Putamen (tissue), 1 donor: ENCODE measurements at regions not wholly inside any gene's neighbourhood (a gene's known extent, or its start where the extent isn't known, plus 50 kb on each side); places are given as distances from the start of the nearest gene placed in this dataset.

Experiments
- DNase-seq: peaks from one replicate; pipeline ENCODE4 v3.0.0-alpha.2; 2016; ENCODE audit warnings: low spot score

DNA sequence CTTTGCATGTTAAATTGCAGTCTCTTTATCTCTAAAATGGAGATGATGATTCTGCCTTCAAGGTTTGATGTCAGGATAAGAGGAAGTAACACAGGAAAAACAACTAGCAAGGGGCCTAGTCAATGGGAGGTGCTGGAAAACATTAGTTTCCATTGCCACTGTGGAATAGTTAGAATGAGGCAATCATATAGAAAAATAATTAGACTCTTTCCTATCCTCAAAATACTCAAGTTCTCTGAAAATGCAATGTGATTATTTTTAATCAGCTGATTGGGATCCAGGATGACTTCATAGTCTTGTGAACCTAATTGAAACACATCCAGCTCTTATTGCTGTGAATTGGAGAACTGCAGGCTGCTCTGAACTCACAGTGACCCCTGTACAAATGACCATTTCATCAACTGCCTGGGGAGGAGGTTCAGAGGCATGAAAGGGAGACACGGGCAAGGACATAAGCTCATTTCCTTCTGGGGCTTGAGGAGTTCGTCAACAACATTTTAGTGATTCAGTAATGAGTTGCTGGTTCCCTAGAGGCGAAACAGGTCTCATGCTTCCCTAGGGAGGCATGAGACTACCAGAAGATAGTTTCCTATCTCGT is 422.5 kb downstream of the LPIN1 start:
- DNase-seq, result no peak

- peak; percentile 37 for DNase-seq
Observed at GRCh38 chr2:12169721-12170120, 423.3 kb downstream of the LPIN1 start.

GRCh38 chr2:12170121-12170520 is 423.7 kb downstream of the LPIN1 start:
- DNase-seq, result no peak

DNA sequence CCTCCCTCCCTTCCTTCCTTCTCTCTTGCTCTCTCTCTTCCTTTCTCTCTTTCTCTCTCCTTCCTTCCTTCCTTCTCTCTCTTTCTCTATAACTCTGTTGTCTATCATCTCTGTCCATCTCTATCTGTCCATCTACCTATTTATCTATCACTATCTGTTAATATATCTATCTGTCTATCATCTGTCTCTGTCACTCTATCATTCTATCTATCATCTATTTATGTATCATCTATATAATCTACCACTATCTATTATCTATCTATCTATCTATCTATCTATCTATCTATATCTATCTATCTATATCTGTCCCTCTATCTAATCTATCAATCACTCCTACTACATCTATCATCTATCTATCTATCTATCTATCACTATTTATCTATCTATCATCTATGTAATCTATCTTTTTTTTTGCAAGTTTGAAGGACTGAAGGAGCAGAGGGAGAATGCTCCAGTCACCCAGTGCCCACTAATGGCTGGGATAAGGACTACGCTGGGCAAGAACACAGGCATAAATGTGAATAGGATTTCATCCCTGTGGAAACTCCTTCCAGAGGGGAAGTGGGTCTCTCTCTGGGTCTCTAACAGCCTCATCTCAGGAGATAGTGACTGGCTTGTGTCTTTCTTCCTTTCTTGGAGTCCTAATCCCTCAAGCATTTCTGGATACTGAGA is 427.0 kb downstream of the LPIN1 start:
- no peak for DNase-seq

DNA sequence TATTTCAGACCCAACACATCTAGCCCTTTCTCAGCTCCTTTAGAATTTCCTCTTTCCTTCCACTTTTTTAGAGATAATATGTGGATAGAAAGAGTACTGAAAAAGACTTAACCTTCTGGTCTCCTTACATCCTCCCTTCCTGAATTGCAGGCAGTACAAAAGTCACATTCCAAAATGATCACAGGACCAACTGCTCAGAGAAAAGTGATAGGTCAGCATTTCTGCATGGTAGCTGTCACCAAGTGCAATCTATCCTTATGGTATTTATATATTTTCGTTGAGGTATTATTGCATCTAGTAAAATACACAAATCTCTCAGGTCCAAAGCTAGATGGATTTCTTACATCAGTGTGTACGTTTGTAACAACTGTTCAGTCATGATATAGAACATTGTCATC is 427.5 kb downstream of the LPIN1 start:
- DNase-seq, result no peak

DNA sequence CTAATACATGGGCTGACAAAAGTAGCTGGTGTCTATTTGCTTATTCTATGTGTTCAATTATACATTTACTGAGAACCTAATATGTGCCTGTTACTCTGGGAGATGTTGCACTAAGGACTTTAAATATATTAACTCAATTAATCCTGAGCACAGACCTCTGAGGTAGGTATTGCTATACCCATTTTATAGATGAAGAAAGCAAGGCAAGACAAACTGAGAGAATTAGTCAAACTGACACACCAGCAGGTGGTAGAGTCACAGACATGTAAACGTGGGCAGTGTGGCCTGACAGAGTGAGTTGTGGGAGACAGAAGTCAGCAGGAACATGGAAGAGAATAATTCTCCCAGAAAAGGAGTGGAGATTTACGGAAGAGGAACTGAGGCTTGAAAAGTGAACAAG is 428.9 kb downstream of the LPIN1 start:
- no peak for DNase-seq

DNA sequence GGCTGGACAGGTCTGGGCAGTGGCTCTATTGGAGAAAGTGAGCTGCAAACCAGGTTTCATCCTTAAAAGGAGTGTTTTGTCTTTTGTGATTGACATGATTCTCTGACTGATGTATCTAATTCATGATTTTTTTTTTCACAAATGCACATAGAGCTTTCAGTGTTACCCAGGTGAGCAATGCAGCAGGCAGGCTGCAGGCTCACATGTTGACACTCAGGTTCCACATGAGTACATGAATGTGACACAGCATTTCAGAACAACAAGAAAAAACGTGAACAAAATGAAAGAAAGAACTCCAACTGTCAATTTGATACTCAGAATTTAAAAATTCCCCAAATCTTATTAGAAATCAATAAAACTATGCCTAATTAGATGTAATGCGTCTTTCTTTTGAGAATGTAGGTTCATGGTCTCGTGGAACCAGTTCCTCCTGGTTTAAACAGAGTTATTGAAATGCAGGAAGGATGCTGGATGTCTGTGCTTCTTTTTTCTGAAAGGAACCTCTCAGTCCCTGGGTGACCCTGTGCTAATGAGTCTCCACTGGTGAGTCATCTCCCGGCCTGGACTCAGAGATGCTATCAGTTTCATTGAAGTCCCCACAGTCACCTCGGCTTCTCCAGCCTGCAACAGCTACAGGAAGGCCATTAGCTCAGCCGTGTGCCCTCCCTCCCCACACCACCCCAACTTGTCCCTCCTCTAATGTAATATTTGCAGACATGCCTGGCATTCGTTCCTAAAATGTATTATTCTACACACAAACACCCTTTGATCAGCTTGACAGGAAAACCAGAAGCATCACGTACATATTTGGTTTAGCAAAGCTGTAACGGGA is 430.4 kb downstream of the LPIN1 start:
- DNase-seq, result no peak

DNA sequence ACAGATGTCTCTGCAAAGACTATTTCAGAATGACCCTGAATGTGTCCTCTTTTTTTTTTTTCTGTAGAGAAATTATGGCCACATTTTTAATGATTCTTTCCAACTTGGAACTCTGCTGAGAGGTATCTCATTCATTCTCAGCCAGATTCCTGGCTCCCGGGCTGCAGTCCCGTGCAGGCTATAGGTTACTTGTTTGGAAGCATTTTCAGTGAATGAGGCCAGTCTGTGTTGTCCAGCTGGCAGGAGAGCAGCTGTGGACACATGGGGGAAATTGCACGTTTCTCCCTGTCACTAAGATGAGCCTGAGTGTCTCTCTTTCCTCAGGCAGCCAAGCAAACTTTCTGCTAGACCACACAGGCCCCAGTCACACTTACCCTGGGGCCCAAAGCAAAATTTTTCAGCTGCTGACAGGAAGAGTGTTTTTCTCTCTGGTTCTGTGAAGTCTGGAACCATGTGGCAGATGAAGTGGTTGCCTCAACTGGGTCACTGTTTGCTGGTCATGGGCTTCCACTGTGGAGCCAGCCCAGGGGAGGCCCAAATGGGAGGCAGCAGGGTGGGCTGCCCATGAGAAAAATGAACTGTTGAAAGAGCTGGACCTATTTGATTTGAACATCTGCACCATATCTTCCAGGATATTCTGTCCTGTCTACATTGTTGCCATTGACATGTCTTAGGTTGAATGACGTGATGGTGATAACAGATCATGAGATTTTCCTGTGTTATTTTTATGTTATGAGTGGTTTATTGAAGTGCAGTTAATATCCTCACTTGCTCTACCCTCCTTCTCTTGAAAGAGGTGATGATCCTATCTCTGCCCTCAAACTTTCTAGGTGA is 431.2 kb downstream of the LPIN1 start:
- DNase-seq, result no peak

GRCh38 chr2:12178289-12179080 is 432.1 kb downstream of the LPIN1 start:
- DNase-seq, result no peak

DNA sequence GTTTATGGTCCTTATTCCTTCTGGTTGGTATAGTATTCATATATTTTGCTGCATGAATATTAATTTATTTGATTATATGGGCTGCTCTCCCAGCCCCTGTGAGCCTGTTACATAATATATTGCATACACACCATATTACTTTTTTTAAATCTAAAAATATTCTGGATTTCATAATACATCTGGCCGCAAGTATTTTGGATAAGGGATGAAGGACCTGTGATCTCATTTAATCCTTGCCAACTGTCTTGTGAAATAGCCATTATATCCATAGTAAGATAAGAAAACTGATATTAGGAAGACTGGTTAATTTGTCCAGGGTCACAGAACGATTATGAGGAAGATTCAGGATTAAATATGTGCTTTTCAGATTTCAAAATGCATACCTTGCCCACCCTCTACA is 433.6 kb downstream of the LPIN1 start:
- DNase-seq, result no peak

DNA sequence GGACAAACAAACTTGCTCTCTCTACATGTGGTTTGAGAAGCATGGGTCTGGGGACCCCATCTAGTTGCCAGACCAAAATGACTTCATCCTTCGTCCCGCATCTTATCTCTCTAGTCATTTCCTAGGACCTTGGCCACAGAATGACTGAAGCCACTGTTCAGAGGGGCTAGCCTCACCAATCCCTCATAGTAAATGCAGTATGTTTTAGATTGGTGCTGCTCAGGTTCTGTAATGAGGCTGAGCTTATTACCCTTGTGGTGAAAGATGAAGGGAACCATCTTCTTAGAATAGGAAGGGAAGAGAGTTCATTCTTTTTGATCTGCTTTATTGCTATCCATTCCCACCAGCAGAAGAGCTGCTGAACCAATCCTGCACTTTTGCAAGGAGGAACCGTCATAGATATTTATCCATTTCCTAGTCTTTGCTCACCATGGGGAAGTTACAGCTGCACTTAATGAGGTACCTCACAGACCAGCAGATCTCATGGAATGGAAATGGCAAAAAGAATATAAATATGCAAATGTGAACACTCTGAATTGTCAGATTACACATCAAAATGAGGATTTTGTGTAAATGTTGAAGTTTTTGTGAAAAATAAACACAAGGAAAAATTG is 436.7 kb downstream of the LPIN1 start:
- no peak for DNase-seq

- no peak for DNase-seq
Observed at GRCh38 chr2:12192762-12193161, 446.3 kb downstream of the LPIN1 start.

- DNase-seq, result no peak
Observed at GRCh38 chr2:12194968-12195367, 448.5 kb downstream of the LPIN1 start.

- no peak for DNase-seq
Observed at GRCh38 chr2:12196495-12196894, 450.1 kb downstream of the LPIN1 start.

GRCh38 chr2:12197133-12197532 is 450.7 kb downstream of the LPIN1 start:
- DNase-seq, result no peak

GRCh38 chr2:12199491-12200211 is 453.2 kb downstream of the LPIN1 start:
- peak; percentile 42 for DNase-seq

GRCh38 chr2:12201369-12201768 is 454.9 kb downstream of the LPIN1 start:
- no peak for DNase-seq

DNA sequence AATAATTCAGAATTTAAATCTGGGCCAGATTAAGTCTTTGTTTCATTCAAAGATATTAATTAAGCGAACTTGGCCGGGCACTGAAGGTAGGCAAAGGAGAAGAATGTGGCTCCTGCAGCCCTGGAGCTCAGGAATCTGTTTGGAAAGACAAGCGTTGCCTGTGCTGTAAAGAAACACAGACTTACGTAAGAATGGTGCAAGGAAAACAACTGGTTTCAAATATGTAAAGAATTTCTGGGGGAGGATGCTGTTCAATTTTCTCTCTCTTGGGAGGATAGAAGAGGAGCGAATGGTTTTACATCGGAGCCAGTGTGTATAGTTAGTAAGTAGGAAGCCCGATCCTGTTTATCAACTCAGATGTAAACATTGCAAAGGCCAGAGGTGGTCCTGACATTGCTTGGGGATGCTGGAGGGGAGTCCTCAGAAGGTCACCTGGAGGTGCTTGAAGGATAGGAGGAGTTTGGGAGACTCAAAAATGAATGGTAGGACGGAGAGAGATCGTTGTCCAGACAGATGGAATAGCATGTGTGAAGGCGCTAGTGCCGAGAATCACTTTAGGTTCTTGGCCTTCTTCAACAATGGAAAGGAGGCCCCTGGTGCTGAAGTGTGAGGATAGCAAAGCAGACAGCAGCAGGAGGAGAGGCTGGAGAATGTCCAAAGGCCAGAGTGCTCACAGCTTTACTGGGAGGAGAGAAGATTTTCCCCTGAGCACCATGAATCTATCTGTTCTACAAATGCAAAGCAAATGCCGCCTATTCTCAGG is 456.1 kb downstream of the LPIN1 start:
- no peak for DNase-seq

GRCh38 chr2:12203528-12203927 is 457.1 kb downstream of the LPIN1 start:
- no peak for DNase-seq

GRCh38 chr2:12205086-12205485 is 458.7 kb downstream of the LPIN1 start:
- DNase-seq, result no peak
